IMR-90 (cell line): ENCODE measurements at regions not wholly inside any gene's neighbourhood (a gene's known extent, or its start where the extent isn't known, plus 50 kb on each side); places are given as distances from the start of the nearest gene placed in this dataset.

Experiments used
- ATAC-seq: fragments of 200-7000 bp; cut with Tn5 transposase; 2 replicates; pipeline ENCODE4 v1.9.1; 2020; ENCODE audit warnings: low read depth, mild to moderate bottlenecking, moderate library complexity
- BruUV-seq: library from RNA; stranded (reverse); fragments of 400-500 nt; replicated peaks from 2 replicates; lab custom pipeline; 2021; lab: Mats Ljungman, UMichigan
- CTCF ChIA-PET: fragments of 300-600 bp; formaldehyde crosslinking; extraction: SDS; loops from one replicate; lab custom pipeline; 2021; ENCODE audit warnings: antibody characterized with exemption; lab: Yijun Ruan, JAX
- POLR2A ChIA-PET: fragments of 300-600 bp; sonication (Branson Sonifier 250); formaldehyde crosslinking; loops from one replicate; lab custom pipeline; 2022; ENCODE audit warnings: antibody characterized with exemption; ENCODE audit not compliant: unreplicated experiment; lab: Charles Lee
- DNase-seq: peaks from one replicate; pipeline ENCODE4 v3.0.0; 2013
- H2AFZ ChIP-seq: replicated peaks from 2 replicates; pipeline ENCODE3; 2013; ENCODE audit warnings: low read length, mild to moderate bottlenecking; ENCODE audit not compliant: poor library complexity
- H2AK5ac ChIP-seq: 2 replicates; pipeline ENCODE4 v1.6.1; 2013; ENCODE audit warnings: low read depth, low read length, inconsistent platforms
- H2AK9ac ChIP-seq: replicated peaks from 2 replicates; pipeline ENCODE3; 2013; ENCODE audit warnings: mild to moderate bottlenecking, low read depth, low read length, moderate library complexity; ENCODE audit not compliant: poor library complexity
- H2BK120ac ChIP-seq: 2 replicates; pipeline ENCODE4 v1.6.1; 2013; ENCODE audit warnings: low read depth, low read length, inconsistent platforms
- H2BK15ac ChIP-seq: 3 replicates; pipeline ENCODE4 v1.6.1; 2013; ENCODE audit warnings: low read depth, low read length, inconsistent platforms
- H2BK20ac ChIP-seq: 2 replicates; pipeline ENCODE4 v1.6.1; 2013; ENCODE audit warnings: low read depth, mild to moderate bottlenecking, inconsistent platforms, low read length, moderate library complexity
- H2BK5ac ChIP-seq: 2 replicates; pipeline ENCODE4 v1.6.1; 2013; ENCODE audit warnings: mild to moderate bottlenecking, low read depth, low read length, inconsistent platforms; ENCODE audit not compliant: poor library complexity, severe bottlenecking
- H3K14ac ChIP-seq: replicated peaks from 2 replicates; pipeline ENCODE4 v1.6.1; 2013; ENCODE audit warnings: low read depth, low read length, inconsistent platforms
- H3K18ac ChIP-seq: 2 replicates; pipeline ENCODE4 v1.6.1; 2013; ENCODE audit warnings: low read depth, low read length, control low read depth
- H3K23ac ChIP-seq: 2 replicates; pipeline ENCODE4 v1.6.1; 2013; ENCODE audit warnings: low read depth, low read length, inconsistent platforms
- H3K27ac ChIP-seq: 2 replicates; pipeline ENCODE4 v1.5.1; 2013; ENCODE audit warnings: mild to moderate bottlenecking, control low read depth, low read length; ENCODE audit not compliant: insufficient read depth
- H3K27me3 ChIP-seq: 2 replicates; pipeline ENCODE4 v1.6.1; 2013; ENCODE audit warnings: low read length; ENCODE audit not compliant: control insufficient read depth, insufficient read depth
- H3K36me3 ChIP-seq: 2 replicates; pipeline ENCODE4 v1.6.1; 2013; ENCODE audit warnings: low read length, mixed read lengths; ENCODE audit not compliant: control insufficient read depth, insufficient read depth
- H3K4ac ChIP-seq: 2 replicates; pipeline ENCODE4 v1.6.1; 2013; ENCODE audit warnings: low read depth, low read length, inconsistent platforms
- H3K4me1 ChIP-seq: 2 replicates; pipeline ENCODE4 v1.6.1; 2013; ENCODE audit warnings: low read length, mixed read lengths; ENCODE audit not compliant: control insufficient read depth, insufficient read depth
- H3K4me2 ChIP-seq: 2 replicates; pipeline ENCODE4 v1.6.1; 2013; ENCODE audit warnings: low read depth, mild to moderate bottlenecking, control low read depth, low read length, moderate library complexity
- H3K4me3 ChIP-seq: 2 replicates; pipeline ENCODE4 v1.5.1; 2013; ENCODE audit warnings: low read depth, mild to moderate bottlenecking, control low read depth, low read length, moderate library complexity; ENCODE audit not compliant: insufficient read depth
- H3K56ac ChIP-seq: 2 replicates; pipeline ENCODE4 v1.6.1; 2013; ENCODE audit warnings: low read length, inconsistent platforms; ENCODE audit not compliant: insufficient read depth; ENCODE audit errors: extremely low read depth
- H3K79me1 ChIP-seq, 2 experiments: 2 replicates each; pipeline ENCODE4 v1.6.1; 2013; ENCODE audit warnings: low read length in 2 of 2, inconsistent platforms in 1 of 2, low read depth in 1 of 2
- H3K9ac ChIP-seq: 2 replicates; pipeline ENCODE4 v1.6.1; 2013; ENCODE audit warnings: low read depth, low read length, control low read depth
- H3K9me1 ChIP-seq: 2 replicates; pipeline ENCODE4 v1.6.1; 2013; ENCODE audit warnings: low read length, inconsistent platforms; ENCODE audit not compliant: insufficient read depth
- H3K9me3 ChIP-seq: 2 replicates; pipeline ENCODE4 v1.6.1; 2013; ENCODE audit warnings: low read length; ENCODE audit not compliant: control insufficient read depth, insufficient read depth
- H4K20me1 ChIP-seq: 2 replicates; pipeline ENCODE4 v1.6.1; 2013; ENCODE audit warnings: low read length, inconsistent platforms; ENCODE audit not compliant: insufficient read depth
- H4K5ac ChIP-seq: 2 replicates; pipeline ENCODE4 v1.6.1; 2013; ENCODE audit warnings: mild to moderate bottlenecking, low read depth, low read length, control low read depth
- H4K8ac ChIP-seq, 2 experiments: 2 replicates each; pipeline ENCODE4 v1.6.1; 2013; ENCODE audit warnings: low read depth in 2 of 2, low read length in 2 of 2, control low read depth in 1 of 2, inconsistent platforms in 1 of 2
- H4K91ac ChIP-seq: 2 replicates; pipeline ENCODE4 v1.6.1; 2013; ENCODE audit warnings: low read depth, low read length, inconsistent platforms; ENCODE audit not compliant: insufficient read depth
- MAFK ChIP-seq: IDR thresholded peaks from 2 replicates; pipeline ENCODE4 v1.6.1; 2012; ENCODE audit warnings: low read depth, low read length, improper control_type of control experiment
- RFX5 ChIP-seq: IDR thresholded peaks from 2 replicates; pipeline ENCODE4 v1.8.0; 2012; ENCODE audit warnings: low read depth, mild to moderate bottlenecking, low read length, moderate library complexity
- WGBS, 2 experiments: methylation state at CpG; one replicate each; pipeline versions ENCODE4 v1.1.5 to v1.1.7; 2013; ENCODE audit warnings: missing lambda C conversion rate in 2 of 2; ENCODE audit not compliant: insufficient read length in 1 of 2; ENCODE audit errors: extremely low coverage in 2 of 2; 5-methylcytosine and 5-hydroxymethylcytosine counted together
- dilution Hi-C: fragments of 300-500 bp; cut with HindIII; formaldehyde crosslinking; loops from one replicate; pipeline ENCODE4 v1.14.3; 2018; ENCODE audit warnings: low sequenced_read_pairs; ENCODE audit not compliant: unreplicated experiment
- in situ Hi-C: fragments of 300-500 bp; cut with MboI; formaldehyde crosslinking; loops from 3 replicates; pipeline ENCODE4 v1.14.3; 2019; ENCODE audit warnings: low sequenced_read_pairs, inconsistent platforms, mixed read lengths
- intact Hi-C: fragments of 100-400 bp; cut with micrococcal nuclease; formaldehyde crosslinking; loops from 2 replicates; pipeline ENCODE4 v1.10.0; 2022

GRCh38 chr2:139209586-139209985, 429.4 kb upstream of the NXPH2 start:
- intact Hi-C loops (no loop called here), dilution Hi-C loops (no loop called here), in situ Hi-C loops (no loop called here)
- POLR2A ChIA-PET = no interaction called here
- no peaks in the 10 kb centered on the region for H3K27me3 ChIP-seq
- H2BK120ac ChIP-seq = no peak overlapping the region
- CTCF ChIA-PET = no interaction called here
- no peak overlapping the region for H3K4ac ChIP-seq
- H2BK15ac ChIP-seq = no peak overlapping the region
- no peak overlapping the region for H3K23ac ChIP-seq
- H2AK5ac ChIP-seq = no peak overlapping the region
- H3K4me2 ChIP-seq = no peak overlapping the region
- no peaks in the 10 kb centered on the region for H3K4me1 ChIP-seq
- no peak overlapping the region for H3K9ac ChIP-seq
- H3K18ac ChIP-seq = no peak overlapping the region
- H3K4me3 ChIP-seq = no peak overlapping the region
- no peak overlapping the region for H3K56ac ChIP-seq
- TF ChIP-seq RFX5 (no peak), MAFK (peak; percentile 73)
- DNase-seq (no peak), ATAC-seq (no peak)
- no TSS peak for BruUV-seq
- no peak overlapping the region for H4K8ac ChIP-seq
- H2BK20ac ChIP-seq = no peak overlapping the region
- H2BK5ac ChIP-seq = no peak overlapping the region
- no peak overlapping the region for H4K91ac ChIP-seq
- H3K27ac ChIP-seq = no peak overlapping the region
- peaks cover 5% of the 10 kb centered on the region for H3K9me3 ChIP-seq
- H4K5ac ChIP-seq = no peak overlapping the region
- 80% methylated on average over 1 of the region's 1 CpG; no CpG with 5 or more reads in 1 of the 2 experiments for WGBS, 2 experiments
- H3K14ac ChIP-seq = no peak overlapping the region
- no peaks in the 10 kb centered on the region for H3K36me3 ChIP-seq
- H3K9me1 ChIP-seq = no peaks in the 10 kb centered on the region
- no peak overlapping the region for H2AK9ac ChIP-seq
- H3K79me1 ChIP-seq = no peaks in the 10 kb centered on the region
- H2AFZ ChIP-seq = no peak overlapping the region
- H4K20me1 ChIP-seq = no peaks in the 10 kb centered on the region
